Activated naive CD4-positive, alpha-beta T cell treated with anti-CD3 and anti-CD28 coated beads, Interleukin-2, amount 50 U/mL, for 16 hours (primary cell): ENCODE measurements at regions not wholly inside any gene's neighbourhood (a gene's known extent, or its start where the extent isn't known, plus 50 kb on each side); places are given as distances from the start of the nearest gene placed in this dataset.

Experiments used
- DNase-seq: peaks from one replicate; pipeline ENCODE4 v3.0.0-alpha.2; 2020

- DNase-seq = no peak
Observed at GRCh38 chr5:164651546-164652275, 1146.3 kb downstream of the MAT2B start.

- DNase-seq = no peak
Observed at GRCh38 chr5:164652276-164652660, 1146.8 kb downstream of the MAT2B start.

DNA sequence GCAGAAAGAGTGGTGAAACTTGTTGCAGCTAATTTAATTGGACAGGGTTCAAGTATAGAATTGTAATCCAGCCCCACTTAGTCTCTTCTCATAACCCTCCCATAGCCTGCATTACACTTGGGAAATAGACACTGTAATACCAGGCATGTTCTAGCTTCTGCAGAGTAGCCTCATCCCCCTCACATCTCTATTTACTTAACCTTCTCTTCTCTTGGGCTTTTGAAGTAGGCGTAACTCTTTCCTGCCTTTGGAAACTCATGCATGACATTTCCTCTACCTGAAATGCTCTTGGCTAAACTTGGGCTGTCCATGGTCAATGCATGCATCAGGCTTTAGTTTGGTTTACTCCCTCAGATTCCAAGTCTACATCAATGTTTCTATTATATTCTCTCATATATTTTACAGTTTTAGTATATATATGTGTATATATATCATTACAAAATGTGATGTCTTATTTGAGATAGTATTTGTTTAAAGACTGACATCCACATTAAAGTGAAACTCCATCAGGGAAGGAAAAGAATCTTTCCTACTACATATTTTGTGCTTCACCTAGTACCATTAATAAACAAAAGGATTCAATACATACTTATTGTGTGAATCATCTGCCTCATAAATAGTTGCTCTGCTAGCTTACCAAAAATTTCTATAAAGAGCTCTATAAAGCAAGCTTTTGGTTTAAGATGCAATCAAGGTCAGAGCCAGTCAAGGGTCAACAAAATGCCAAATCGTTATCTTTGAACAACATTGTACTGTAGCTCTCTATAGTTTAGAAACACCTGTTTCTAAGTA, 1158.0 kb downstream of the MAT2B start:
- DNase-seq = no peak

DNA sequence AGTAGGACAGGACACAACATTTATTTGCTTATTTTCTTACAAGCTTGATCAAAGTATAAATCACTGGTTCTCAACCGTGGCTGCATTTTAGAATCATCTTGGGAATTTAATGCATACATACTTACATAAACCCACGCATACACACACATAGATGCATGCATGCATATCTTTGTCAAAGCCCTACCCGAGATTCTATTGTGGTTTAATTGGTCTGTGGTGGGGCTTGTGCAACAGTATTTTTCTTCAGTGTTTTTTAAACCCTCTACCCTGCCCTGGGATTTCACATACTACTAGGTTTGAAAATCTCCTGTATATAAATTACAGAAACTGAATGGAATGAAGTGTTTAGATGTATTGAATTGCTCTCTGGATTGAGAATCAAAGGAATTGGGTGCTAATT, 1166.2 kb downstream of the MAT2B start:
- DNase-seq = no peak

DNA sequence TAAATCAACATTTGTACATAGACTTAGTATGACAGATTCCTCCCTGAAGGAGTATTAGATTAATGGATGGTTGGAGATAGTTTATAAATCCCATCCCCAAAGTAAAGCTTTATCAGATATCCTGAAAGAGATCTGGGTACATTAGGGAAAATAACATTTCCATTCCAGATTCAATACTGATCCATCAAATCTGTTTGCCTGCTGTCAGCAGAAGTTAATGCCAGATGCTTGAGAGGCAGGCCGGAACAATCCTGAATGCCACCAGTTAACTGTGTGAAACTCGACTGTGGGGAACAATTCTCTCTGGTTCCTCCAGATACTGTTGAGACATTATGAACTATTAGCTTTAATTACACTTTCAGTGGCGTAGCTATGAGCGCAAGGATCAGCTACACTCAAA, 1166.8 kb downstream of the MAT2B start:
- DNase-seq = no peak

DNA sequence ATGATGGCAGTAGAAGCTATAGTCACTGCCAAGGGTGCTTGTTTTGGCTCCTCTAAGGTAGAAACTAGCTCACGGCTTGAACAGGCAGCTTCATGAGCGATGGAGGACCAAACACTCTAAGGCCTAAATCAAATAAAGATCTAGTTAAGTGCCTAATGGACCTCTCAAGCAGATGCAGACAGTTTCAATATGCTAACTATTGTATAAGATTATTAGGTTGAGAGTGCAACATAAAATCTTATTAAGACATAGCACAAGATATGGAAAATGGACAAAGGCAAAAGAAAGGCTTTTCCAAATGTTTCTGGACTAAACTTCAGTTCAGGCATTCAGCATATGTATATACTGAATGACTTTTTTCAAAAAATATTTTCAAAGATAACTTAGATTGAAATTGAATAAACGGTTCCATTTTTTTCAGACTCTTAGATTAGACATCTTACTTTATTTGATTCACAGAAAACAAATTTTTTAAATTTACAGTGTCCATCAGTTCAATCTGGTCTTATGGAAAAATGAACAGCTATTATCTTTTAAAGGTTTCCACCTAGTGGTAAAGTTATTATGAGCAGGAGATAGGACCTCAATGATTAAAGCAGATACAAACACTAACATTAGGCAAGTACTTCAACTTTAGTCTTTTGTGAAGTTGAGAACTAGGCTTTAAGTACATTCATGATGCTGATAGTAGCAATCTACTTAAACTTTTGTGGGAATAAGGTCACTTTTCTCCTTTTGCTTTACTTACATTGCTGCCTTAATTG, 1167.7 kb downstream of the MAT2B start:
- no peak for DNase-seq

GRCh38 chr5:164679461-164679860, 1174.0 kb downstream of the MAT2B start:
- no peak for DNase-seq

GRCh38 chr5:164680216-164680615, 1174.8 kb downstream of the MAT2B start:
- no peak for DNase-seq

DNA sequence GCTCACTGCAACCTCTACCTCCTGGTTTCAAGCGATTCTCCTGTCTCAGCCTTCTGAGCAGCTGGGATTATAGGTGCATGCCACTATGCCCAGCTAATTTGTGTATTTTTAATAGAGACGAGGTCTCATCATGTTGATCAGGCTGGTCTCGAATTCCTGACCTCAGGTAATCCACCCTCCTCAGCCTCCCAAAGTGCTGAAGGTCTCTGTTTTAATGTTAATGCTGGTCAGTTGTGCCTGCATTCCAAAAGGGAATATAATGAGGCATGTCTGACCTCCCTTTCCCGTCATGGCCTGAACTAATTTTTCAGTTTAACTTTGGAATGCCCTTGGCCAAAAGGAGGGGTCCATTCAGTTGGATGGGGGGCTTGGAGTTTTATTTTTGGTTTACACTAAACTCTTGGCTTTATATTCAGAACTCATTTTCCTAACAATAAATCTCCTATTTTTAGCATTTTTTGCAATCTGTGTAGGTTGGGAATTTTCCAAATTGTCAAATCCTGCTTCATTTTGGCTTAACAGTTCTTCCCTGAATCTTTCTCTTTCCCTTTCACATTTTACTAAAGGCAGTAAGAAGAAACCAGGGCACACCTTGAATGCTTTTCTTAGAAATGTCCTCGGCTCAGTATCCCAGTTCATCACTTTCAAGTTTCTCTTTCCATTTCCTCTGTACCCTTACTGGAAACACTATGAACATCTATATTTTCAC, 1175.5 kb downstream of the MAT2B start:
- no peak for DNase-seq

DNA sequence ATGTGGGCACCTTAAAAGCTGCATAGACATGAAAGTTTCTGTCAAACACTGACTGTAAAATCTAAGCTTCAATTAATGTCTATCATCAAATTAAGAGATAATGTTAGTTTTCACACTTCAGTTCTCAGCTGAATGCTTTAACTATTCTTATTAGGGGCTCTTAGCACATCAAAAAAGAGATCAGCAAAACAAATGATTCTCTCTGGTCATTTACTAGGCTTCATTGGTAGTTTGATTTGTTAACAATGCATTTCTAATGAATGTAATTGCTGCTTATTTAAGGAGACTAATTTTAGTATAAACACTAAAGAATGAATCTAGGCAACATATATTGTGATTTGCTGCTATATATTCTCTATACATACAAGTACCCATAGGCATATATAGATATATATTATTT, 1182.0 kb downstream of the MAT2B start:
- DNase-seq = no peak

DNA sequence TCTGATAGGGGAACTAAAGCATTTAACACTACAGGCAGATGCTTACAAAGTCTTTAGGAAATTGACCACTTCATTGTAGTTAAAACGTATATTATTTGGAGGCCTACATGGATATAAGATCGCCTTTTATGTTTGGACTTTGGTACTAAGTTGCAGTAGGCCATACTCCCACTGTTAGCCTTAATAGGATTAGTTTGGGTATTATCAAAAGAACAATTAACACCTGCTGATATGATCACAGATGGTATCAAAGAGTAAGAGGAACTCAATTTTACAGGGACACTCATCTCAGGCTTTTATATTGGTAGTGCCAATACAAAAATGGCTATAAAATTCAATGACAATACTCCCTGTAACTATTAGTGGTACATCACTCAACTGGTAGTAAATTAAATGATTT, 1183.0 kb downstream of the MAT2B start:
- DNase-seq = no peak

DNA sequence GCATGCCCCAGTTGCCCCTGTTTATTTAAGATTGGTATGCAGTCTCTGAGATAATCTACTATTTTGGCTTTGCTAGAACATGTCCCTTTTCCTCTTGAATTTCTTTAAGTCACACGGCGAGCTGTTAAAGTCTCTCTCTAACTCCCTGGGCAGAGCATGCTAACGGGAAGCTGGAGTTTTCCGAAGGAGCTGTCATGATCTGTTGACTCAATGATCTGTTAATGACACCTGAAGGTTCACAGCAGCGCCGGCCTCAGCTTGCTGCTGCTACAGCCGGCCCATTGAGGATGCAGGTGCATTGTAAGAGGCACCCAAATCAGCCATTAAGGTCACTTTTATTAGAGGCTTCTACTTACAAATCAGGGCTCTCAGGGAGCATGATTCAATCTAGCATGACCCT, 1203.4 kb downstream of the MAT2B start:
- DNase-seq = no peak

GRCh38 chr5:164713682-164714081, 1208.3 kb downstream of the MAT2B start:
- DNase-seq = no peak

DNA sequence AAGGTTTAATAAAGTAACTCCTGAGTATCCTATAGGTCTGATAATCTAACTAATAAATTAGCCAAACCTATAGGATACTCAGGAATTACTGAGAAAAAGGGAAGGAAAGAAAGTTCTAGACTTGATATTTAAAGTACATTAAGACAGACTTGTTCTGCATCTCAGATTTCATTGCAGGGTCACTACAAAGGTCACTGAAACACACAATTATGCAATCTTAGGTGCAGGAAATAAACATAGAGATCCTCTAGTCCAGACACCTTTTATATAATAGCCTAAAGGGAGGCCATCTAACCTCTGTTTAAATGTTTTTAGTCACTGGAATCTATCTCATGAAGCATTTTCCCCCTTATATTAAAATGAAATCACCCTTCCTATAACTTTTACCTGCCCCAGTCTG, 1215.7 kb downstream of the MAT2B start:
- DNase-seq = no peak

DNA sequence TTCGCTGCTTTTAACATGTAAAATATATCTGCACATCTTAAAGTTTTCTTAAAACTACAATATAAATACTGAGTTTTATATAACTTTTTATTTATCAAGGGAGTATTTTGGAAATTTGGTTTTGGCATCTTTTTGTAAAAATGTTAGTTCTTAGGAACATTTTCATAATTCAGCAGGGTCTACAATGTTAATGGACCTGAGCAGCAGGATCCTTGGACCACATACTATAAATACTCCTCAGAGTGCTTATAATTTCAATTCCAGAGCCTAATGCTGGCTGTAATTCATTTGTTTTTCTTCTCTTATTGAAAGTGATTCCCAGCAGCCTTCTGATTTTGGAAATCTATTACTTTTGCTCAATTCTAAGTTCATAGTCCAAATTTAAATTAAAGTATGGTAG, 1216.2 kb downstream of the MAT2B start:
- DNase-seq = no peak

GRCh38 chr5:164722702-164723101, 1217.3 kb downstream of the MAT2B start:
- no peak for DNase-seq

GRCh38 chr5:164727012-164727411, 1221.6 kb downstream of the MAT2B start:
- DNase-seq = no peak

DNA sequence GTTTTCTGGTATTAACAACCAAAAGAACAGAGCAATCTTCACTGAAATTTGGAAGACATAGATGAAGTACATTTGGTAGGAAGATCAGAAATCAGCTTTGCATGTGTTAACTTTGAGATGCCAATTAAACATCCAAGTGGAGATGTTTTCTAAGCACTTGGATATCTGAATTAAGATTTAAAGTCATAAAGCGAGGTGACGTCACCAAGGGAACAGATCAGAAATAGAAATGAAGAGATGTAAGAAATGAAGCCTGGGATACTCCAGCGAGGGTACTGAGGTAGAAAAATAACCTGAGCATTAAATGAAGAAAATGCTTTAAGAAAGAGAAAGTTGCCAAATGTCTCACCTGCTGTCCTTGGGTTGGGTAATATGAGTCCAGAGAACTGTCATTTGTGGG, 1223.3 kb downstream of the MAT2B start:
- no peak for DNase-seq

DNA sequence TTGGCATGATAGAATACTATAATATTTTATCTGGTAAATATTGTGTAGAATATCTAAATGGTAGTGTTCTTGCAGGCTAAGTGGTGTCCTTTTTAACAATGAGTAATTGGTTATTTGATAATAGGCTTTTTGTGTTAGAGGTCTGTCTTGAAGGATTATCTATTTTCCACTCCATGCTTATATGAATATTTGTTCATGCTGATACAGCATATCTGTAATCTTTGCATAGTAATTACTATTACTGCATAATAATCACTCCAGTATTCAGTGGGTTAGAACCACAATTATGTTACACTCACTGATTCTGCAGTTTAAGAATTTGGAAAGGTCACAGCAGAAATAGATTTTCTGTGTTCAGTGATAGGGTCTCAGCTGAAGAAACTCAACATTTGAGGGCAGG, 1229.9 kb downstream of the MAT2B start:
- DNase-seq = no peak

GRCh38 chr5:164741376-164741775, 1236.0 kb downstream of the MAT2B start:
- DNase-seq = no peak

GRCh38 chr5:164742025-164742424, 1236.6 kb downstream of the MAT2B start:
- no peak for DNase-seq

DNA sequence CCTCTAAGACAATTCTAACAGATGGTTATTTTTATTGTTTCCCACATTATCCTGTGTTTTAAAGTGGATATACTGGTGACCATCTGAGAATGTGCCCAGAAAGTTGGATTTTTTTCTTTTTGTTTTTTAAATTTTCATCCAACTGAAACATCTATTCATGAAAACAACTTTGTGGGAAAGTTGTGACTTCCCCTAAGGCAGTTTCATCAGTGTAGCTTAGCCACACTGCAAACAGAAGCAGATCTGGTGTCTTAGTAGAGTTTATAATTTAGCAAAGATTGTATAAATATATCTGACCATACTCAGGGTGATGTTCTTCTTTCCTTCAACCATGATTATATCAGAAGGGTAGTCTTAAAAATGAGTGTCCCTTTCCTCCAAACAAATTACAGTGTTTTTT, 1241.3 kb downstream of the MAT2B start:
- DNase-seq = no peak

GRCh38 chr5:164747371-164747770, 1242.0 kb downstream of the MAT2B start:
- no peak for DNase-seq
